Mucosa of gallbladder (tissue), 1 donor: ENCODE measurements at regions not wholly inside any gene's neighbourhood (a gene's known extent, or its start where the extent isn't known, plus 50 kb on each side); places are given as distances from the start of the nearest gene placed in this dataset.
"Not testable (repeated sequence)": the region's sequence is repeated elsewhere in the genome, so short reads cannot be mapped to it uniquely, and the experiment has no call there.

Experiments
- DNase-seq: peaks from one replicate; pipeline ENCODE4 v3.0.0-alpha.2; 2020; ENCODE audit warnings: low spot score
- donor health status: DM: no; HTN: no; CAD: no.

DNA sequence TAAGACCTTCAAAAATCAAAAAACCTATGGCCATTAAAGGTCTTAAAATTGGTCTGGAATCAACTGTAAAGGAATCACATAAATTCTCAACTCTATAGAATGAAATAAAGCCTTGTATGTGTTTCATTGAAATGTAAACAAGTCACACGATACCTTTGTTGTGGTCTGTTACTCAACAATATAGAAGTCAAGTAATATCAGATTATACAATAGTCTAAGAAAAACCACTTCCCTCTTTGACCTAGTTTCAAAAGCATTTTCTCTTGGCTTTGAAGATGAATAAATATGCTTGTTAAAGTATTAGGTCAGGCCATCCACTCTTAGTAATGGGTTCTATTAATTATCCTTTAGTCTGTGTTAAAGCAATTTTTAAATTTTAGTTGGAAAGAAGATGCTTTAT lies 79.8 kb upstream of the DIO2 start:
- DNase-seq, result no peak

DNA sequence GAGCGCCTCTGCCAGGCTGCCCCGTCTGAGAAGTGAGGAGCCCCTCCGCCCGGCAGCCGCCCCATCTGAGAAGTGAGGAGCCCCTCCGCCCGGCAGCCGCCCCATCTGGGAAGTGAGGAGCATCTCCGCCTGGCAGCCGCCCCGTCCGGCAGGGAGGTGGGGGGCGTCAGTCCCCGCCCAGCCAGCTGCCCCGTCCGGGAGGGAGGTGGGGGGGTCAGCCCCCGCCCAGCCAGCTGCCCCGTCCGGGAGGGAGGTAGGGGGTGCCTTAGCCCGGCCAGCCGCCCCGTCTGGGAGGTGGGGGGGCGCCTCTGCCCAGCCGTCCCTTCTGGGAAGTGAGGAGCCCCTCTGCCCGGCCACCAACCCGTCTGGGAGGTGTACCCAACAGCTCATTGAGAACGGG lies 75.4 kb upstream of the DIO2 start:
- not testable (repeated sequence) for DNase-seq

DNA sequence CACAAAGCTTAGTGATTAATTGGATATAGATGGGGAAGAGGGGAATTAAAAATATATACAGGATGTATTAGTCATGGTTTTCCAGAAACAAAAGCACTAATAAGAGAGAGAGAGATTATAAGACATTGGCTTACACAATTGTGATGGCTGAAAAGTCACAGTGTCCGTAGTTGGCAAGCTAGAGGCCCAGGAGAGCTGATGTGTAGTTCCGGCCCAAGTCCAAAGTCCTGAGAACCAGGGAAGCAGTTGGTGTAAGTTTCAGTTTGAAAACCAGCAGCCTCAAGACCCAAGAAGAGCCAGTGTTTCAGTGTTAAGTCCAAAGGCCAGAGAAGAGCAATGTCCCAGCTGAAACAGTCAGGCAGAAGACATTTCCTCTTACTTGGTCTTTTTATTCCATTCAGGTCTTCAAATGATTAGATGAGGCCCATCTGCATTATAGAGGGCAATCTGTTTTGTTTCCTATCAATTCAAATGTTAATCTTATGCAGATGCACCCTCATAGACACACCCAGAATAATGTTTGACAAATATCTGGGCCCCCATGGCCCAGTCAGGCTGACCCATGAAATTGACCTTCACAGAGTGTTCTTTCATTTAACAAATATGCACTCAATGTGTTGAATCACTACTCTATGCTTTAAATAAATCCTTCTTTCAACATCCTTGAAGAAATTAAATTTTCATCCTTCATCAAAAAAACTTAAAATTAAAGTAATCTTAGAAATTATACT lies 67.2 kb upstream of the DIO2 start:
- DNase-seq, result peak; percentile 81

DNA sequence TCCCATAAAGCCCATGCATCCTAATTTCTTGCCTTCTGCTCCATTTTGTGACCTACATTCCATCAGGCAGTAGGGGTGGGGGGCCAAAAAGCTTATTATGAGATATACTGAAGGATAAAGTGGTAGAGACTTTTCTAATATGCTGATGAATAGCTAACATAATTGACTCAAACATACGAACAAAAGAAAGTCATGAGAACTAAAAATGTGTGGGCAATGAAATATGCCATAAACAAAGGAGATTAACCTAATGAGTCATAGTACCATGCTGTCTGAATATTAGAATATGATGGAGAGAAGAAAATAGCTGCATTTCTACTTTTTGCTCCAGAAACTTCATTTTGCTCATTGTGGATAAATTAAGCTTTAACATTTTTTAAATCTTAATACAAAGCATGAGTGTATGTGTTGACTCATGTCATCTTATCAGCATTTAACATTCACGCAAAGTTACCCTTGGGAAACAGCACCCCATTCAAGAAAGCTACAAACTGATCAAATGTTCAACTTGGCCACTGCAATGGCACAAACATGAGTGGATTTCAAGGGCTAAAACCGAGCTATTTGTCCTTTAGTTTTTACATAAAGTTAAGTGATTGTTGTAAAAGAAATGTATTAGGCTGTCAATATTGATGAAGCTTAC lies 64.0 kb upstream of the DIO2 start:
- DNase-seq, result no peak

DNA sequence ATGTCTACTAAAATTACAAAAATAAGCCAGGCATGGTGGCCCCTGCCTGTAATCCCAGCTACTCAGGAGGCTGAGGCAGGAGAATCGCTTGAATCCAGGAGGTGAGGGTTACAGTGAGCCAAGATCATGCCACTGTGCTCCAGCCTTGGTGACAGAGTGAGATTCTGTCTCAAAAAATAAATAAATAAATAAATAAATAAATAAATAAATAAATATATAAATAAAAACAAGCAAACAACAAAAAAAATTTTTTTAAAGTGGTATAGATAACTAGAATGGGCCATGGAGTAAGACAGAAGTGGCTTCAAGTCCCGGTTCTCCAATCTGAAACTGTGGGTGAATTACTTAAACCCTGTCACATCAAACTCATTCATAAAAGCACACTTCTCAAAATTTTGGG lies 63.0 kb upstream of the DIO2 start:
- not testable (repeated sequence) for DNase-seq

DNA sequence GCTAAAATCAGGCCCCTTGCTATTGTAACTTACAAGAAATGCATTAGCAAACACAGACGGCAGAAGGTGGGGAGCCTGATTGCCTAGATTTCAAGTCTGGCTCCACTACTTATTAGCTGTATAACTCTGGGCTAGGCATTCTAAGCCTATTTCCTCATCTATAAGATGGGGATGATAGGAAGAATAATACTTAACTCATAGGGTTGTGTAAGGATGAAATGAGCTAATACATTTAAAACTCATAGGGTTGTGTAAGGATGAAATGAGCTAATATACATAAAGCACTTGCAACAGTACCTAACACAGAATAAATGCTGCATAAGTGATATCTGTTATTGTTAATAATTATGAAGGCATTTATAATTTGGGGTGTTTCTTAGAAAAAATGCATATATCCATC lies 60.1 kb upstream of the DIO2 start:
- DNase-seq, result no peak

DNA sequence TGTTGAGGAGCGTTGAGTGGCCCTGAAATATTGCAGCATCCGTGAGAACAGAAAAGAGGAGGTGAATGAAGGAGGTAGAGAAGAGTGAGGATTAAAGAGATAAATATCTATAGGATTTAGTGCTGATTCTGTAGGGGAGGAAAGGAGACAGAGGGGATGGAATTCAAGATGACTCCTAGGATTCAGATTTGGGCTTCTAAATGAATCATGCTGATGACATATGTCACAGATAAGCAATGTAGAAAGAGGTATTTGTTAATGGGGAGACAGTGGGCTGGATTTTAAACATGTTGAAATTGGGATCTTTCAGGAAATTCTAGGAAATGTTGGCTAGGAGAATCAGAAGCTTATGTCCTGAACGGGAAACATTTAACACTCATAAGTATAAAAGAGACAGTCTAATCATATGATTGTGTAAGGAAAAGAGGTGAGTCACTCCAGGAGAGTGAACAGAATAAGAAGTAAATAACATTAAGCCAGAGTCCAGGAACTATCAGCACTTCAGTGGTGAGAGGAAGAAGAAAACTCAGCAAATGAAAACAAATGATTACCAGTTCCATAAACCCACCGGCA lies 58.1 kb upstream of the DIO2 start:
- no peak for DNase-seq

DNA sequence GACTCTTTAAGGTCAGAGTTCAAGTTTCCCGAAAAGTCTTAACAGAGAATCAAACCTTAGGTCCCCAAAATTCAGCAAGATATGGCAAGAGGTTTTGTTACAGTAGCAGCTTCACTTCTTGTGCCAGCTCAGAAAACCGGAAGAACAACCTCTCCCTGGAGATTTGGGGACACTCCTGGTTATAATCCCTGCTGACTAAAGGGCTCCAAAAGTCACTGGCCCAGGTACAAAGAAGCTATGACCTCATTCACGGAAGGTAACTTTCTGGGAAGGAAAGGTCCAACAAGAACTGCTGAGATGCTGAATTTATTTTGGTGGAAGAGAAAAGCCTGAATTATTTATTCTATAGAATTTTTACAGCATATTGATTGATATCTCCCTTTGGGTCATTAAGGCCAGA lies 55.6 kb upstream of the DIO2 start:
- DNase-seq, result no peak

DNA sequence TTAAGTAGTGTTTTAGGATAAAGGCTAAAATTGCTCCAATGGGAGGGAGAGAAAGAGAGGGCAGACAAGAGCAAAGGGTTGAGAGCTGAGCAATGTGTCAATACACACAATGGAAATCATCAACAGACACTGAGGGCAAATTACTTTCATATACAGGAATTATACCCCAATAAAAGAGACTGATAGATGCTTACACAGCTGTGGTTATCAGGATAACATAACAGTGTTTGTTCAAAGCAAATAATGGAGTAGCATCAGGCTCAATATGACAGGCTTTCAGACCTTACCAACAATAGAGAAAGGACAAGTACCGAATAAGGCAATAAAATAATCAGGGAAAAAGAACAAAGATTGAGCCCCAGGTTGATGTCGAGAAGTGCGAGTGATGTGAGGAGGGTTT lies 53.4 kb upstream of the DIO2 start:
- no peak for DNase-seq
